ENCODE measurements at regions not wholly inside any gene's neighbourhood (a gene's known extent, or its start where the extent isn't known, plus 50 kb on each side); places are given as distances from the start of the nearest gene placed in this dataset.

- no peak overlapping the region for H3K4me3 ChIP-seq (ENCODE audit: low read depth, low read length)
- DNase-seq (ENCODE audit: low read depth), result no peak
- TF ChIP-seq MAX (IDR thresholded peaks at IDR 0.05; ENCODE audit: low read depth, low read length), result no peak
- no peak for TF ChIP-seq MYC (IDR thresholded peaks at IDR 0.05; ENCODE audit: low read depth, low read length)
- no peak for TF ChIP-seq POLR2A (IDR thresholded peaks at IDR 0.05; ENCODE audit: extremely low read depth, insufficient read length)
- TF ChIP-seq CTCF (IDR thresholded peaks at IDR 0.05; ENCODE audit: low read depth, low read length), result no peak
These were observed 194.3 kb upstream of the ARL4C start for GRCh38 chr2:234691214-234691575.

GRCh38 chr2:234690569-234691213, 193.8 kb upstream of the ARL4C start:
- H3K4me3 ChIP-seq (ENCODE audit: low read depth, low read length), result no peak overlapping the region
- TF ChIP-seq MYC (IDR thresholded peaks at IDR 0.05; ENCODE audit: low read depth, low read length), result no peak
- TF ChIP-seq POLR2A (IDR thresholded peaks at IDR 0.05; ENCODE audit: extremely low read depth, insufficient read length), result no peak
- no peak for TF ChIP-seq CTCF (IDR thresholded peaks at IDR 0.05; ENCODE audit: low read depth, low read length)
- no peak for TF ChIP-seq MAX (IDR thresholded peaks at IDR 0.05; ENCODE audit: low read depth, low read length)
- no peak for DNase-seq (ENCODE audit: low read depth)

- no peak for DNase-seq (ENCODE audit: low read depth)
- H3K4me3 ChIP-seq (ENCODE audit: low read depth, low read length), result no peak overlapping the region
- TF ChIP-seq MYC (IDR thresholded peaks at IDR 0.05; ENCODE audit: low read depth, low read length) (no peak), POLR2A (IDR thresholded peaks at IDR 0.05; ENCODE audit: extremely low read depth, insufficient read length) (no peak), MAX (IDR thresholded peaks at IDR 0.05; ENCODE audit: low read depth, low read length) (no peak)
These were observed 193.1 kb upstream of the ARL4C start for GRCh38 chr2:234689911-234690379.

- no peak for DNase-seq (ENCODE audit: low read depth)
- TF ChIP-seq MYC (IDR thresholded peaks at IDR 0.05; ENCODE audit: low read depth, low read length) (no peak), MAX (IDR thresholded peaks at IDR 0.05; ENCODE audit: low read depth, low read length) (no peak), POLR2A (IDR thresholded peaks at IDR 0.05; ENCODE audit: extremely low read depth, insufficient read length) (no peak), CTCF (IDR thresholded peaks at IDR 0.05; ENCODE audit: low read depth, low read length) (no peak)
- H3K4me3 ChIP-seq (ENCODE audit: low read depth, low read length), result no peak overlapping the region
These were observed 191.0 kb upstream of the ARL4C start for GRCh38 chr2:234687718-234688475.

GRCh38 chr2:234686088-234686890, 189.4 kb upstream of the ARL4C start:
- H3K4me3 ChIP-seq (ENCODE audit: low read depth, low read length), result no peak overlapping the region
- no peak for DNase-seq (ENCODE audit: low read depth)
- no peak for TF ChIP-seq MAX (IDR thresholded peaks at IDR 0.05; ENCODE audit: low read depth, low read length)
- no peak for TF ChIP-seq CTCF (IDR thresholded peaks at IDR 0.05; ENCODE audit: low read depth, low read length)
- TF ChIP-seq MYC (IDR thresholded peaks at IDR 0.05; ENCODE audit: low read depth, low read length), result no peak
- TF ChIP-seq POLR2A (IDR thresholded peaks at IDR 0.05; ENCODE audit: extremely low read depth, insufficient read length), result no peak
